ENCODE measurements at regions not wholly inside any gene's neighbourhood (a gene's known extent, or its start where the extent isn't known, plus 50 kb on each side); places are given as distances from the start of the nearest gene placed in this dataset.

DNA sequence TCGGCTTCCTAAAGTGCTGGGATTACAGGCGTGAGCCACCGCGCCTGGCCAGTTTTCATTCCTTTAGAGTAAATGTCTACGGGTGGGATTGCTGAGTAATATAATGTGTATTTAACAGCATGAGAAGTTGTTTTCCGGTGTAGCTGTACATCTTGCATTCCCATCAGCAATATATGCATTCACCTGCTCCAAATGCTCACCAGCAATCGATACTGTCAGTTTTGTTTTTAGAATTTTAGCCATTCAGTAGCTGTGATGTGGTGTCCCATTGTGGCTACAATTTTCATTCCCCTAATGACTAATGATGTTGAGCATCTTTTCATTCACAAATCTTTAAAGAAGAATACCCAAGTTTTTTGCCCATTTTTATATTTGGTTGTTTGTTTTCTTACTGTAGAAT lies 134.8 kb upstream of the RGMA start:
- TF ChIP-seq, protein P1, sequence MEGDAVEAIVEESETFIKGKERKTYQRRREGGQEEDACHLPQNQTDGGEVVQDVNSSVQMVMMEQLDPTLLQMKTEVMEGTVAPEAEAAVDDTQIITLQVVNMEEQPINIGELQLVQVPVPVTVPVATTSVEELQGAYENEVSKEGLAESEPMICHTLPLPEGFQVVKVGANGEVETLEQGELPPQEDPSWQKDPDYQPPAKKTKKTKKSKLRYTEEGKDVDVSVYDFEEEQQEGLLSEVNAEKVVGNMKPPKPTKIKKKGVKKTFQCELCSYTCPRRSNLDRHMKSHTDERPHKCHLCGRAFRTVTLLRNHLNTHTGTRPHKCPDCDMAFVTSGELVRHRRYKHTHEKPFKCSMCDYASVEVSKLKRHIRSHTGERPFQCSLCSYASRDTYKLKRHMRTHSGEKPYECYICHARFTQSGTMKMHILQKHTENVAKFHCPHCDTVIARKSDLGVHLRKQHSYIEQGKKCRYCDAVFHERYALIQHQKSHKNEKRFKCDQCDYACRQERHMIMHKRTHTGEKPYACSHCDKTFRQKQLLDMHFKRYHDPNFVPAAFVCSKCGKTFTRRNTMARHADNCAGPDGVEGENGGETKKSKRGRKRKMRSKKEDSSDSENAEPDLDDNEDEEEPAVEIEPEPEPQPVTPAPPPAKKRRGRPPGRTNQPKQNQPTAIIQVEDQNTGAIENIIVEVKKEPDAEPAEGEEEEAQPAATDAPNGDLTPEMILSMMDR (IDR thresholded peaks at IDR 0.05): no peak
- TF ChIP-seq POLR2A (IDR thresholded peaks at IDR 0.05): no peak
